Muscle layer of duodenum (tissue), 2 donors: ENCODE measurements at regions not wholly inside any gene's neighbourhood (a gene's known extent, or its start where the extent isn't known, plus 50 kb on each side); places are given as distances from the start of the nearest gene placed in this dataset.

Source experiments
- H3K27ac ChIP-seq: one replicate; pipeline ENCODE4 v1.7.0; 2013; ENCODE audit warnings: mild to moderate bottlenecking, low read length
- H3K27me3 ChIP-seq: one replicate; pipeline ENCODE4 v1.7.0; 2013; ENCODE audit warnings: low read depth, mild to moderate bottlenecking, control low read depth, low read length
- H3K36me3 ChIP-seq, 2 donors: one replicate each; pipeline ENCODE4 v1.7.0; 2013; ENCODE audit warnings: low read length in 2 of 2, control low read depth in 1 of 2, mild to moderate bottlenecking in 1 of 2; ENCODE audit not compliant: insufficient read depth in 2 of 2, control insufficient read depth in 1 of 2
- H3K4me1 ChIP-seq, 2 donors: one replicate each; pipeline ENCODE4 v1.7.0; 2013; ENCODE audit warnings: low read length in 2 of 2, mild to moderate bottlenecking in 2 of 2, control low read depth in 1 of 2, moderate library complexity in 1 of 2; ENCODE audit not compliant: insufficient read depth in 2 of 2, control insufficient read depth in 1 of 2
- H3K4me3 ChIP-seq, 2 donors: one replicate each; pipeline ENCODE4 v1.7.0; 2013; ENCODE audit warnings: low read length in 2 of 2, low read depth in 1 of 2, mild to moderate bottlenecking in 1 of 2
- H3K9me3 ChIP-seq, 2 donors: one replicate each; pipeline ENCODE4 v1.7.0; 2013; ENCODE audit warnings: low read length in 2 of 2, control low read depth in 1 of 2, mild to moderate bottlenecking in 1 of 2; ENCODE audit not compliant: control insufficient read depth in 1 of 2
- donor health status: healthy.

DNA sequence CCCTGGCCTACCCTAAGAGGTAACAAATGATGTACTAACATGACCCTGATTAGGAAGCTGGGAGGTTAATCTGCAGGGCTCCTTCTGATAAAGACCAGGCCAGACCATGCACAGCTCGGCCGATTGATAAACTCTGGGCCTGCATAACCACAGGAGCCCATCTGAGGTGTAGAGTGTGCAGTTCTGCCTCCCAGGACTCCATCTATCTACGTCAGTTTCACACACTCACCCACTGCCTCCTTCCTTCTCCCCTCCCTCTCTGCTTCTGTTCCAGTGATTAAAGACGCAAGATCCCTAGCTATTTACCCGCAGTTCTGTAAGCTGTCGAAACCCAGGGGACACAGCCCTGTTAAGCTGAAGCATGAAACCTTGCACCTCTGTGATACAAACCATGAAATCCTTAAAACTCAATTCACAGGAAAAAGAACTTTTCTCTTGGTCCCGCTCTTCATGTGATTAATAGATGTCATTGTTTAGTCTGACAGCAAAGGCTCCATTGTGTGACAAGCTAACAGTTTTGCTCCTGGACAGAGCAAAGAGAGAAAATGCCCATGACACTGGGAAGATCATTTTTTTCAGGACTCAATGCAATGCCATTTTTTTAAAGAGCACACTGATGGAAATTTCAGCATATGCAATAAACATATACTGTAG lies 470.6 kb downstream of the MAFB start:
- Histone ChIP-seq H3K4me3 (no peak overlapping the region), H3K36me3 (no peaks in the 10 kb centered on the region), H3K4me1 (no peaks in the 10 kb centered on the region), H3K27me3 (no peaks in the 10 kb centered on the region), H3K27ac (no peak overlapping the region), H3K9me3 (no peaks in the 10 kb centered on the region)

DNA sequence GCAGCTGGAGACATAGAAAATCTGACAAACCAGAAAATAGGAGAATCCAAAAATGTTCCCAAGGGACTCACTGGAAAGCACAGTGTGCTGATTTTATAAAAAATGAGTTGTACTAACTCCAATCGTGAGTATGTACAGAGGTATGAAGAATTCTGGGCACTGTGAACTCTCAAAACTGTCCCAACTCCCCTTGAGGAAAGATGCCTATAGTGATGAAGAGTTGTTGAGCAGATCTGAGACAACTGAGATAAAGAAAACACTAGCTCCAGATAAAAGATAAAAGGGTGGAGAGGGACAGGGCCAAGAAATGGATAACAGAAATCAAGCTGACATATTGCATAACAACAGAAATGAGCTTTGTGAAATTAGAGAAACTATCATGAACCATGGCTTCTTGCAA lies 481.4 kb downstream of the MAFB start:
- no peaks in the 10 kb centered on the region for H3K4me1 ChIP-seq

DNA sequence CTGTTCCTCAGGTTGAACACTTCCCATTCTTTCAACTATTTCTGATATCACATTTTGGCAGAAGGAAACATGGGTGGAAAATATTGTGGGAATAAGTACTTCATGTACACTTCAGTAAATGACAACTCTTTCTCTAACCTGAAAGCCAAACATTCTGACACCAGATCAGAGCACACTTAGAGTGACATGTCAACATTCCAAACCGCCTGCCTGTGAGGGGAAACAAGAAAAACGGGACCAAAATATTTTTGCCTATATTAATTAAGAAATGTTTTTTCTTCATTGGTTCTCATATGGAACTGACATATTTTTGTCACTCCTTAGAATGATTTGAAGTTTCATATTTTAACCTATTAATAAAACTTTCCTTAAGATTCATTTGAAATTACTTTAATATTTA lies 483.1 kb downstream of the MAFB start:
- no peak overlapping the region for H3K4me3 ChIP-seq
- no peaks in the 10 kb centered on the region for H3K36me3 ChIP-seq
- H3K4me1 ChIP-seq, result no peaks in the 10 kb centered on the region
- H3K27me3 ChIP-seq, result no peaks in the 10 kb centered on the region
- H3K9me3 ChIP-seq, result no peaks in the 10 kb centered on the region
- no peak overlapping the region for H3K27ac ChIP-seq

More for the DNA sequence above, 481.4 kb downstream of the MAFB start:
- Histone ChIP-seq H3K27ac (no peak overlapping the region), H3K9me3 (no peaks in the 10 kb centered on the region), H3K27me3 (no peaks in the 10 kb centered on the region), H3K4me3 (no peak overlapping the region), H3K36me3 (no peaks in the 10 kb centered on the region)

DNA sequence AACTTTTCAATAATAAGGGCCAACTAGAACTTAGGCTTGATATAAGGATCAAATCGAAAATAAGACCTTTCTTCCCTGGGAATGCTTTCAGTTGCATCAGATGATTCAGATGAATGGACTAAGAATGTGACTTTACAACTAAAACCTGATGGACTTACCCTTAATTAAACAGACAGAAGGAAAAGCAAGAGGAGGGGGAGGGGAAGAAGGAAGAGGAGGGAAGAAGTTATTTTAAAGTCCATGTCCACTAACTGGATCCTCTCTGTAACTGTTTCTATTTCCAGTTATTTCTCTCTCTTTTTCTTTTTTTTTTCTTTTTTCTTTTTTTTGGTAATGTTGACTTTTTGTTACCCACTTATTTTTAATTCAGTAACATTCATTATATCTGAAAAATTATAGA lies 486.0 kb downstream of the MAFB start:
- H3K9me3 ChIP-seq, result no peaks in the 10 kb centered on the region
- H3K4me3 ChIP-seq, result no peak overlapping the region
- no peak overlapping the region for H3K27ac ChIP-seq
- no peaks in the 10 kb centered on the region for H3K36me3 ChIP-seq
- H3K27me3 ChIP-seq, result no peaks in the 10 kb centered on the region
- no peaks in the 10 kb centered on the region for H3K4me1 ChIP-seq

- no peak overlapping the region for H3K27ac ChIP-seq
- H3K4me1 ChIP-seq, result no peaks in the 10 kb centered on the region
- H3K27me3 ChIP-seq, result no peaks in the 10 kb centered on the region
- no peaks in the 10 kb centered on the region for H3K9me3 ChIP-seq
- no peak overlapping the region for H3K4me3 ChIP-seq
- no peaks in the 10 kb centered on the region for H3K36me3 ChIP-seq
Observed at GRCh38 chr20:40197691-40198090, 491.3 kb downstream of the MAFB start.

GRCh38 chr20:40196846-40197436 lies 492.1 kb downstream of the MAFB start:
- no peak overlapping the region for H3K4me3 ChIP-seq
- no peaks in the 10 kb centered on the region for H3K27me3 ChIP-seq
- no peaks in the 10 kb centered on the region for H3K9me3 ChIP-seq
- H3K36me3 ChIP-seq, result no peaks in the 10 kb centered on the region
- H3K27ac ChIP-seq, result no peak overlapping the region
- H3K4me1 ChIP-seq, result no peaks in the 10 kb centered on the region

- Histone ChIP-seq H3K27ac (no peak overlapping the region), H3K36me3 (no peaks in the 10 kb centered on the region), H3K27me3 (no peaks in the 10 kb centered on the region), H3K4me3 (no peak overlapping the region), H3K4me1 (no peaks in the 10 kb centered on the region), H3K9me3 (no peaks in the 10 kb centered on the region)
Observed at GRCh38 chr20:40195742-40196141, 493.3 kb downstream of the MAFB start.

- Histone ChIP-seq H3K27ac (no peak overlapping the region), H3K27me3 (no peaks in the 10 kb centered on the region), H3K36me3 (no peaks in the 10 kb centered on the region), H3K9me3 (no peaks in the 10 kb centered on the region), H3K4me3 (no peak overlapping the region), H3K4me1 (no peaks in the 10 kb centered on the region)
Observed at GRCh38 chr20:40192529-40192928, 496.5 kb downstream of the MAFB start.

DNA sequence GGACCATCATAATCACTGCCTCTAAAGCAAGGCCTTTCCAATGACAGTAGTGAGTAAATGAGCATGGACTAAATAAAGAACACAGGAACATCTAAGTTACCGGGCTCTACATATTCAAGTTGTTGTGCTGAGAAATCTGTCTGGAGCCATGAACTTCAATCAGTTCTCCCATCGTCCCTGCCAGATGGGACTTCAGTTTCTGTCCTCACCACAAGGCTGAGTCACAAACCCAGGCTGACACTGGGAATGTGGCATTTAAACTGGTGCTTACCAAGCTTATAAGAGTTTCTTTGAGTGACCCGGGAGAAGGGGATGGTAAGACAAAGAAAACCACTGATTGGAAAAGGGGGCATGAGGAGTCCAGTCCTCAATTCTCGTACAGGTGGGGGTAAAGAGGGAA lies 497.0 kb downstream of the MAFB start:
- Histone ChIP-seq H3K4me3 (no peak overlapping the region), H3K9me3 (no peaks in the 10 kb centered on the region), H3K27me3 (no peaks in the 10 kb centered on the region), H3K36me3 (no peaks in the 10 kb centered on the region), H3K27ac (no peak overlapping the region), H3K4me1 (no peaks in the 10 kb centered on the region)

- Histone ChIP-seq H3K4me3 (no peak overlapping the region), H3K36me3 (no peaks in the 10 kb centered on the region), H3K4me1 (no peaks in the 10 kb centered on the region), H3K27ac (no peak overlapping the region), H3K27me3 (no peaks in the 10 kb centered on the region), H3K9me3 (no peaks in the 10 kb centered on the region)
Observed at GRCh38 chr20:40191573-40191972, 497.5 kb downstream of the MAFB start.

GRCh38 chr20:40189621-40190020 lies 499.4 kb downstream of the MAFB start:
- no peaks in the 10 kb centered on the region for H3K36me3 ChIP-seq
- H3K4me3 ChIP-seq, result no peak overlapping the region
- H3K27me3 ChIP-seq, result no peaks in the 10 kb centered on the region
- no peak overlapping the region for H3K27ac ChIP-seq
- H3K4me1 ChIP-seq, result no peaks in the 10 kb centered on the region
- no peaks in the 10 kb centered on the region for H3K9me3 ChIP-seq

GRCh38 chr20:40188319-40188718 lies 500.7 kb downstream of the MAFB start:
- H3K4me1 ChIP-seq, result no peaks in the 10 kb centered on the region
- H3K36me3 ChIP-seq, result no peaks in the 10 kb centered on the region
- H3K4me3 ChIP-seq, result no peak overlapping the region
- no peaks in the 10 kb centered on the region for H3K9me3 ChIP-seq
- no peaks in the 10 kb centered on the region for H3K27me3 ChIP-seq
- H3K27ac ChIP-seq, result no peak overlapping the region
